ENCODE measurements at regions not wholly inside any gene's neighbourhood (a gene's known extent, or its start where the extent isn't known, plus 50 kb on each side); places are given as distances from the start of the nearest gene placed in this dataset.

GRCh38 chr7:51477323-51477722, 160.7 kb upstream of the COBL start:
- no peak for DNase-seq
- Mint-ChIP-seq H3K27ac (no peak overlapping the region), H3K27me3 (no peaks in the 10 kb centered on the region), H3K36me3 (no peaks in the 10 kb centered on the region), H3K9me3 (ENCODE audit: low read depth) (peaks cover 4% of the 10 kb centered on the region), H3K4me1 (no peaks in the 10 kb centered on the region), H3K4me3 (no peak overlapping the region)
- CTCF ChIA-PET = no interaction called here
- no peak for ATAC-seq

DNA sequence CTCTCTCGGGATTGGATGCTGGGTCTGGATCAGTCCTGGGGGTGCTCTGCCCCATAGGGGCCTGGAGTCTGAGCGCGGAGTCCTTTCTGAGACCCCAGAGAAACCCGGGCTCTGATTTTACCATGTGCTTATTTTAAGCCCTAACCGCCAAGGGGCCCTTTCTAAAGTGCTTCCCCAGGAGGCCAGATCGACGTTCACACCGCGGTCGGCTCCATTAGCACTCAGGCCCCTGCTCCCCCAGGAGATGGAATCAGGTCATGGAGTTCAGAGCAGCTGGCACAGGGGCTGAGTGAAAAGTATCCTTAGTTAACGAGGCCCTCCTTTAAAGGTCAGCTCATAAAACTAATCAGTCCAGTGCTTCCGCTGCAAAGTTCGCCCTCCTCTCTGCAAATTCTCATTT, 159.4 kb upstream of the COBL start:
- H3K9me3 Mint-ChIP-seq (ENCODE audit: low read depth) = peaks cover 4% of the 10 kb centered on the region
- ATAC-seq (no peak), DNase-seq (no peak)
- CTCF ChIA-PET = no interaction called here
- H3K36me3 Mint-ChIP-seq = no peaks in the 10 kb centered on the region
- peaks cover 4% of the 10 kb centered on the region for H3K4me1 Mint-ChIP-seq
- H3K27ac Mint-ChIP-seq = no peak overlapping the region
- peaks cover 10% of the 10 kb centered on the region for H3K27me3 Mint-ChIP-seq
- H3K4me3 Mint-ChIP-seq = no peak overlapping the region

DNA sequence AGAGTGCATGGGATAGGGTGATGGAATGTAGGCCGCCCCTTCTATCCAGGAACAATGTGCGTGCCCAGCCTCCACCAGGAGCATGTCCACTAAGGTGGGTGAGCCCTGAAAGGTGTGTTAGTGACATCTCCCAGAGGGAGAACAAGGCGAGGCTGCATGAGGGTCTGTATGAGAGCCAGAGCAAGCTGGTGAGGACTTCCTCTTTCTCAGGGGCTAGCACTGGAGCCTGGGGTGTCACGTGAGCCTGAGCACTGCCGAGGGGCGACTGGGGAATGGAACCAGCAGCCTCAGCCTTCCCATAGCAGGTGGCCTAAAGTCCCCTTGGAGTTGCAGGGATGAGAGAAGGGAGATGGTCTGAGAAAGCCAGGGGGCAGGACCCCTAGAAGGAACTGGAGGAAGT, 156.3 kb upstream of the COBL start:
- CTCF ChIA-PET = no interaction called here
- ATAC-seq (no peak), DNase-seq (no peak)
- peaks cover 7% of the 10 kb centered on the region for H3K4me1 Mint-ChIP-seq
- peaks cover 13% of the 10 kb centered on the region for H3K27me3 Mint-ChIP-seq
- H3K9me3 Mint-ChIP-seq (ENCODE audit: low read depth) = peaks cover 2% of the 10 kb centered on the region
- H3K27ac Mint-ChIP-seq = no peak overlapping the region
- no peaks in the 10 kb centered on the region for H3K36me3 Mint-ChIP-seq
- H3K4me3 Mint-ChIP-seq = no peak overlapping the region

DNA sequence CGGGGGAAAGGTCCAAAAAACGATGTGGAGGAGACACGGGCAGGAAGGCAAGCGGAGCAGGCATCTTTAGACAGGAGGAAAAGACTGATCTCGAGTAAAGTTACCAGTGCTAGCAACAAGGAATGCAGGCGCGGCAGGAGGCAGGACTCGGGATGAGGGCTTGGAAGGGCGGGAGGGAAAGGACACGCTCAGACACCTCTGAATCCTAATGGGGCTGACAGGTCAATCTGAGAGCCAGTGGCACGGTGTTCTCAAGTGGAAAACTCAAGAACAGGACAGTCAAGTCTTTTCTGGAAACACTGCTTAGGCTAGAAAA, 155.3 kb upstream of the COBL start:
- H3K9me3 Mint-ChIP-seq (ENCODE audit: low read depth) = peaks cover 5% of the 10 kb centered on the region
- DNase-seq (no peak), ATAC-seq (no peak)
- H3K27ac Mint-ChIP-seq = no peak overlapping the region
- H3K4me3 Mint-ChIP-seq = no peak overlapping the region
- no peaks in the 10 kb centered on the region for H3K36me3 Mint-ChIP-seq
- H3K4me1 Mint-ChIP-seq = peaks cover 15% of the 10 kb centered on the region
- H3K27me3 Mint-ChIP-seq = peaks cover 13% of the 10 kb centered on the region
- CTCF ChIA-PET = no interaction called here

DNA sequence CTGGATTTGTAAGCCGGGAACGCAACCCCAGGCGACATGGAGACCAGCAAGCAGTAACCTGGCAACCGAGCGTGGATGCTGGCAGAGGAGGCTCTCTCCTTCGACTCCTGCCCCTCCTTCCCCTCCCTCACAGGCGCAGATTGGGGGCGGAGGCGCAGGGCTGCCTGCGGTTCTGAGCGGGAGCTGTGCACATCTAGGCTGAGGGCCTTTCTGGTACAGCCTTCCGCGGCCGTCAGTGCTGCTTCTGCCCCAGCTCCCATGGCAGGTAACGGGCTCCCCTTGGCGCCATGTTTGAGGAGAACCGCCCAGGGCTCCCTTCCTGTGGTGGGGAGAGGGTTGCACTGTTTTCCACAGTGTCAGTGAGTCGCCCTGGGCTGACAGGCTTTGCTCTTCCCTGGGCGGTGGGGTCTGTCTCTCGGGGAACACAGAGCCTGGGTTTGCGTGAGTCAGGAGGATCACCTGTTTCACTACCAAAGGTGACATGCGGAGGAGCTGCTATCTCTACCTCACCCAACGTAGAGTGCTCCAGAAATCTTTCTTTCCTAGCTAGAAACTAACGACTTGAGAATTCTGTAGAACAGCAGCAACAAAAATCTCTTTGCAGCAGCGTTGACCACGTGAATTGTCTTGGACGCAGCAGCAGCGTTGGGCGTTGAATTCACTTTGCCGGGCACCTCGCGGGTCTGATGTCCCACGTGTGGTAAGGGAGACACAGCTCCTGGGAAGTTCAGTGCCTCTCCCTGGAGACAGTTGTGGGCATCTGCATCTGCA, 154.8 kb upstream of the COBL start:
- Mint-ChIP-seq H3K4me3 (no peak overlapping the region), H3K36me3 (no peaks in the 10 kb centered on the region), H3K4me1 (peaks cover 15% of the 10 kb centered on the region), H3K27me3 (peaks cover 13% of the 10 kb centered on the region), H3K27ac (no peak overlapping the region), H3K9me3 (ENCODE audit: low read depth) (peaks cover 5% of the 10 kb centered on the region)
- peak; percentile 36 for ATAC-seq
- no peak for DNase-seq
- CTCF ChIA-PET = no interaction called here

DNA sequence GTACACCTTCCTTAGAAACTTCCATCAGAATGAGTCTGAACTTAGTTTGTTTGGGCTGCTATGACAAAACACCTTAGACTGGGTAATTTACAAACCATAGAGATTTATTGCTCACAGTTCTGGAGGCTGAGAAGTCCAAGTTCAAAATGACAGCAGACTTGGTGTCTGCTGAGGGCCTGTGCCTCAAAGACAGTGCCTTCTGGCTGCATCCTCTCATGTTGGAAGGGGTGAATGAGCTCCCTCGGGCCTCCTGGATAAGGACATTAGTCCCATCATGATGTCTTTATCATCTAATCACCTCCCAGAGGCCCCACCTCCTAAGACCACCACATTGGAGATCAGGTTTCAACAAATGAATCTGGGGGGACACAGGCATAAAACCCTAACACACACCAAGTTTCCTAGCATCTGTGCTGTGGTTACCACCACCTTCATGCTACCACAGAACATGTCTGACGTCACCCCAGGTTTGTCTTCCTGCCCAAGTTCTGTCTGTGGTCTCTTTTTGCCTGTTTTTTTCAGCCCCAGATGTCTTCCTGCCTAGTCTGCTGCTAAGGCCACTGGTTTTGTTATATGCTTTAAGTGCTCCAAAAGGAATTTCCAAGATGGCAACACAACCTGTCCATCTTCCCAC, 150.9 kb upstream of the COBL start:
- Mint-ChIP-seq H3K36me3 (no peaks in the 10 kb centered on the region), H3K9me3 (ENCODE audit: low read depth) (peaks cover 3% of the 10 kb centered on the region), H3K27ac (peak overlapping the region; percentile 68), H3K27me3 (peaks cover 13% of the 10 kb centered on the region), H3K4me3 (no peak overlapping the region), H3K4me1 (peaks cover 15% of the 10 kb centered on the region)
- peak; percentile 78 for ATAC-seq
- DNase-seq = peak; percentile 69
- CTCF ChIA-PET = no interaction called here

DNA sequence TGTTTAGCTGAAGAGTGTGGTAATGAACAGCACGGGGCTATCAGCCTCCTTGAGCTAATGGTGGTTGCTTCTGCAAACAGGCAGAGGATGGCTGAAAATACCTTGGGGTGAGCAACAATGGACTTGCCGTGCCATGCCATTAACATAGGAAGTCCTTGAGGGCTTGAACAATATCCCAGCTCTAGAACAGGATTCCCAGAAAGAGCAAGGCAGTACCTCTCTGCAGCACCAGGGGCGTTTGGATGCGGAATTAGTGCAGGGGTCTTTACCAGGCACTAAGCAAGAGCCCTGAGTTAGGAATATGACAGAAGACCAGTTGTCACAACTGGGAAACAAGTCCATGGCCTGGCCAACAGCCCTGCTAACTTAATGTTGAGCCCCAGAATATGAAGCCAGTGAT, 143.2 kb upstream of the COBL start:
- Mint-ChIP-seq H3K27ac (no peak overlapping the region), H3K36me3 (no peaks in the 10 kb centered on the region), H3K9me3 (ENCODE audit: low read depth) (no peaks in the 10 kb centered on the region), H3K27me3 (no peaks in the 10 kb centered on the region), H3K4me3 (no peak overlapping the region), H3K4me1 (no peaks in the 10 kb centered on the region)
- DNase-seq (no peak), ATAC-seq (no peak)
- CTCF ChIA-PET = no interaction called here

GRCh38 chr7:51458693-51459092, 142.1 kb upstream of the COBL start:
- no peak overlapping the region for H3K27ac Mint-ChIP-seq
- H3K9me3 Mint-ChIP-seq (ENCODE audit: low read depth) = no peaks in the 10 kb centered on the region
- H3K4me3 Mint-ChIP-seq = no peak overlapping the region
- no peak for ATAC-seq
- CTCF ChIA-PET = no interaction called here
- no peaks in the 10 kb centered on the region for H3K27me3 Mint-ChIP-seq
- no peaks in the 10 kb centered on the region for H3K4me1 Mint-ChIP-seq
- no peaks in the 10 kb centered on the region for H3K36me3 Mint-ChIP-seq
- DNase-seq = no peak

GRCh38 chr7:51457079-51457478, 140.5 kb upstream of the COBL start:
- ATAC-seq (no peak), DNase-seq (no peak)
- Mint-ChIP-seq H3K4me3 (no peak overlapping the region), H3K27ac (no peak overlapping the region), H3K27me3 (no peaks in the 10 kb centered on the region), H3K9me3 (ENCODE audit: low read depth) (no peaks in the 10 kb centered on the region), H3K4me1 (no peaks in the 10 kb centered on the region), H3K36me3 (no peaks in the 10 kb centered on the region)
- CTCF ChIA-PET = no interaction called here

- no peak for DNase-seq
- Mint-ChIP-seq H3K9me3 (ENCODE audit: low read depth) (no peaks in the 10 kb centered on the region), H3K4me1 (no peaks in the 10 kb centered on the region), H3K4me3 (no peak overlapping the region), H3K27me3 (no peaks in the 10 kb centered on the region), H3K27ac (no peak overlapping the region), H3K36me3 (no peaks in the 10 kb centered on the region)
- no peak for ATAC-seq
- CTCF ChIA-PET = no interaction called here
These were observed 139.9 kb upstream of the COBL start for GRCh38 chr7:51456431-51457060.

DNA sequence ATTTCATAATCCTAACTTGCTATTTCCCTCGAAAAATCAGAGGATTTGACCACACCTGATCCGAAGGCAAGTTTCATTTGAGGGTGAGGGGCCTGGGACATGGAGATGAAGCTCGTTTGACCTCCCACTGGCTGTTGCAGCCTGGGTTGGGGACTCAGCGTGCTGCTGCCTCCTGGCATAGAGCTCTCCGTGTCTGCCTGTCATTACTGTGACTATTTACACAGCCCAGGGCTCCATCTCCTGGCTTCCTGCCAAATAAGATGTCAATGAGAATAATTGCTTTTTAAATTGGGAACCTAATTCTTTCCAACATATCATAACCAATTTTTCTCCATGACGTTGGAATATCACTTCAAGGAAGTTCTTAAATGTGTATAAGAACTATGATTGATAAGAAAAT, 139.3 kb upstream of the COBL start:
- ATAC-seq = no peak
- H3K27me3 Mint-ChIP-seq = no peaks in the 10 kb centered on the region
- H3K27ac Mint-ChIP-seq = no peak overlapping the region
- CTCF ChIA-PET = no interaction called here
- no peaks in the 10 kb centered on the region for H3K9me3 Mint-ChIP-seq (ENCODE audit: low read depth)
- H3K4me3 Mint-ChIP-seq = no peak overlapping the region
- H3K36me3 Mint-ChIP-seq = no peaks in the 10 kb centered on the region
- no peaks in the 10 kb centered on the region for H3K4me1 Mint-ChIP-seq
- no peak for DNase-seq

- H3K9me3 Mint-ChIP-seq (ENCODE audit: low read depth) = peaks cover 1% of the 10 kb centered on the region
- H3K36me3 Mint-ChIP-seq = no peaks in the 10 kb centered on the region
- DNase-seq (no peak), ATAC-seq (no peak)
- CTCF ChIA-PET = no interaction called here
- H3K27me3 Mint-ChIP-seq = no peaks in the 10 kb centered on the region
- no peak overlapping the region for H3K4me3 Mint-ChIP-seq
- no peaks in the 10 kb centered on the region for H3K4me1 Mint-ChIP-seq
- no peak overlapping the region for H3K27ac Mint-ChIP-seq
These were observed 138.9 kb upstream of the COBL start for GRCh38 chr7:51455513-51455912.

DNA sequence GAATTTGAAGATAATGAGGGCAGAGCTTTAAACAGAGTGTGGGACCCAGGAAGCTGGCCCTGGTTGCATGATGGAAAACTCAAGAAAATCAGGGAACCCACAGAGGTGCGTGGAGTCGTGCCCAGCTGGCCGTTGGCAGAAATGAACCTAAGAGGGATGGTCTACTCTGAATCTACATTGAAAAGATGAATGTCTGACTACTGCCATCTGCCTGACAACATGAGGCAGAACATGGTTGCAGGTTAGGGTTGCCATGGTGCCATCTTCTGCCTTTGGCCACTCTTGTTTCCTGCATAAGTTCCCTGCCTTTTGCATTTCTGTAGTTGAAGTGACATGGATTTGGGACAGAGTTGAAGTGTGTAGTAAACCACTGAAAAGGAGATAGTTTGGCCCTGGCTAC, 138.5 kb upstream of the COBL start:
- H3K27ac Mint-ChIP-seq = no peak overlapping the region
- H3K9me3 Mint-ChIP-seq (ENCODE audit: low read depth) = peaks cover 2% of the 10 kb centered on the region
- ATAC-seq (no peak), DNase-seq (no peak)
- H3K4me3 Mint-ChIP-seq = no peak overlapping the region
- no peaks in the 10 kb centered on the region for H3K27me3 Mint-ChIP-seq
- CTCF ChIA-PET = no interaction called here
- H3K36me3 Mint-ChIP-seq = no peaks in the 10 kb centered on the region
- no peaks in the 10 kb centered on the region for H3K4me1 Mint-ChIP-seq

DNA sequence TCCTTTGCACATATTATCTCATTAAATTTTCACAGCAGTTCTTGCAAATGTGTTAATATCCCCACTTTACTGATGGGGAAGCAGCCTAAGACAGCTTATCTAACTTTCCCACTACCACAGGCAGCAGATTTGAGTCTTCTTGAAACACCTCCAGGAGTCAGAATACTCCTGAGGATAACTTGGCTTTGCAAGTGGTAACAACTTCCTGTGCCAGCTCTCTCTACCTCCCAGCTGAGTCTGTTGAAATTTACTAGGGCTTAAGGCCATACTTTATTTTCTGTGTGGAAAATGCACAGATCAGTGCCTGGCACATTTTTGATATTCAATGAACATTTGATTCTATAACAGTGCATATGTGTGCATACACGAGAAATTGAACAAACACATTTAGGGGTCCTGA, 136.1 kb upstream of the COBL start:
- Mint-ChIP-seq H3K9me3 (ENCODE audit: low read depth) (peaks cover 4% of the 10 kb centered on the region), H3K27ac (no peak overlapping the region)

More for the DNA sequence above, 136.1 kb upstream of the COBL start:
- CTCF ChIA-PET = no interaction called here
- H3K4me1 Mint-ChIP-seq = no peaks in the 10 kb centered on the region
- no peaks in the 10 kb centered on the region for H3K27me3 Mint-ChIP-seq
- no peak for ATAC-seq
- H3K4me3 Mint-ChIP-seq = no peak overlapping the region
- no peaks in the 10 kb centered on the region for H3K36me3 Mint-ChIP-seq
- no peak for DNase-seq

All from activated CD8-positive, alpha-beta memory T cell treated with anti-CD3 and anti-CD28 coated beads, Interleukin-2, amount 10 ng/mL, durations not matched to agents 7 days and 5 days (primary cell).